GM12874 (cell line): ENCODE measurements at regions not wholly inside any gene's neighbourhood (a gene's known extent, or its start where the extent isn't known, plus 50 kb on each side); places are given as distances from the start of the nearest gene placed in this dataset.

Experiments
- CTCF ChIP-seq: IDR thresholded peaks from 2 replicates; pipeline ENCODE4 v1.5.1; 2011; ENCODE audit warnings: low read depth, mild to moderate bottlenecking, control low read depth, low read length, moderate library complexity; ENCODE audit not compliant: insufficient read depth

- TF ChIP-seq CTCF, result no peak
These were observed 115.3 kb upstream of the PLPPR1 start for GRCh38 chr9:100913257-100913656.

- no peak for TF ChIP-seq CTCF
These were observed 114.3 kb upstream of the PLPPR1 start for GRCh38 chr9:100914266-100914665.

GRCh38 chr9:100919506-100919905, 109.0 kb upstream of the PLPPR1 start:
- no peak for TF ChIP-seq CTCF

- no peak for TF ChIP-seq CTCF
These were observed 102.2 kb upstream of the PLPPR1 start for GRCh38 chr9:100926366-100926765.

GRCh38 chr9:100927763-100928162, 100.8 kb upstream of the PLPPR1 start:
- no peak for TF ChIP-seq CTCF

- no peak for TF ChIP-seq CTCF
These were observed 94.9 kb upstream of the PLPPR1 start for GRCh38 chr9:100933656-100934055.

- no peak for TF ChIP-seq CTCF
These were observed 91.1 kb upstream of the PLPPR1 start for GRCh38 chr9:100937382-100937781.

- no peak for TF ChIP-seq CTCF
These were observed 90.0 kb upstream of the PLPPR1 start for GRCh38 chr9:100938507-100938906.
